COR-L47 (cell line): ENCODE measurements at regions not wholly inside any gene's neighbourhood (a gene's known extent, or its start where the extent isn't known, plus 50 kb on each side); places are given as distances from the start of the nearest gene placed in this dataset.

Experiments
- DNase-seq: peaks from one replicate; lab custom pipeline; 2025; lab: John Stamatoyannopoulos, UW

- no peak for DNase-seq
Observed at GRCh38 chr12:34346372-34347034, 324.2 kb downstream of the ALG10 start.

GRCh38 chr12:34347367-34347766, 325.1 kb downstream of the ALG10 start:
- DNase-seq, result no peak

- no peak for DNase-seq
Observed at GRCh38 chr12:34348064-34348463, 325.8 kb downstream of the ALG10 start.

GRCh38 chr12:34348836-34349672, 326.8 kb downstream of the ALG10 start:
- no peak for DNase-seq

GRCh38 chr12:34349673-34349961, 327.3 kb downstream of the ALG10 start:
- no peak for DNase-seq

GRCh38 chr12:34350092-34351041, 328.1 kb downstream of the ALG10 start:
- DNase-seq, result no peak

GRCh38 chr12:34352098-34352497, 329.8 kb downstream of the ALG10 start:
- DNase-seq, result no peak

- DNase-seq, result no peak
Observed at GRCh38 chr12:34354239-34355200, 332.2 kb downstream of the ALG10 start.

GRCh38 chr12:34356233-34356987, 334.1 kb downstream of the ALG10 start:
- no peak for DNase-seq

GRCh38 chr12:34357791-34358190, 335.5 kb downstream of the ALG10 start:
- DNase-seq, result no peak

- DNase-seq, result no peak
Observed at GRCh38 chr12:34358198-34358597, 335.9 kb downstream of the ALG10 start.

- DNase-seq, result no peak
Observed at GRCh38 chr12:34361721-34362316, 339.5 kb downstream of the ALG10 start.

GRCh38 chr12:34363050-34363673, 340.9 kb downstream of the ALG10 start:
- DNase-seq, result no peak

- no peak for DNase-seq
Observed at GRCh38 chr12:34368079-34368478, 345.8 kb downstream of the ALG10 start.

- no peak for DNase-seq
Observed at GRCh38 chr12:34371050-34371449, 348.8 kb downstream of the ALG10 start.

- no peak for DNase-seq
Observed at GRCh38 chr12:34372003-34372402, 349.7 kb downstream of the ALG10 start.

GRCh38 chr12:34373926-34374325, 351.6 kb downstream of the ALG10 start:
- DNase-seq, result no peak

GRCh38 chr12:34376133-34376799, 354.0 kb downstream of the ALG10 start:
- no peak for DNase-seq
